CD14-positive monocyte (primary cell): ENCODE measurements at regions not wholly inside any gene's neighbourhood (a gene's known extent, or its start where the extent isn't known, plus 50 kb on each side); places are given as distances from the start of the nearest gene placed in this dataset.

Experiments
- DNase-seq, 3 donors: peaks; one replicate each; pipeline ENCODE4 v3.0.0-alpha.2; 2011 to 2022
- H2AFZ ChIP-seq: 2 replicates; pipeline ENCODE4 v1.6.0; 2012; ENCODE audit warnings: mild to moderate bottlenecking, low read depth, low read length, inconsistent platforms; ENCODE audit not compliant: insufficient read depth, poor library complexity, severe bottlenecking
- H3K27ac ChIP-seq, 2 donors: 1 replicate in 1 of 2; 2 replicates in 1 of 2; pipeline ENCODE4 v1.5.1; 2012 to 2013; ENCODE audit warnings: low read length in 2 of 2, control low read depth in 1 of 2, inconsistent platforms in 1 of 2, low read depth in 1 of 2, mild to moderate bottlenecking in 1 of 2
- H3K27me3 ChIP-seq, 2 donors: one replicate each; pipeline versions ENCODE4 v1.6.0 to v1.6.1; 2011 to 2013; ENCODE audit warnings: low read length in 2 of 2; ENCODE audit not compliant: control insufficient read depth in 2 of 2, insufficient read depth in 2 of 2
- H3K36me3 ChIP-seq, 2 donors: replicated peaks in 1 of 2; 1 replicate in 1 of 2; 2 replicates in 1 of 2; pipeline versions ENCODE4 v1.5.1 to v1.6.1; 2012 to 2013; ENCODE audit warnings: low read length in 2 of 2, control low read depth in 1 of 2, inconsistent platforms in 1 of 2, mild to moderate bottlenecking in 1 of 2; ENCODE audit not compliant: insufficient read depth in 2 of 2, control insufficient read depth in 1 of 2
- H3K4me1 ChIP-seq, 2 donors: 1 replicate in 1 of 2; 2 replicates in 1 of 2; pipeline versions ENCODE4 v1.5.1 to v1.6.1; 2012 to 2013; ENCODE audit warnings: low read length in 2 of 2, control low read depth in 1 of 2, inconsistent platforms in 1 of 2, mild to moderate bottlenecking in 1 of 2, moderate library complexity in 1 of 2; ENCODE audit not compliant: insufficient read depth in 2 of 2, control insufficient read depth in 1 of 2
- H3K4me2 ChIP-seq: replicated peaks from 2 replicates; pipeline ENCODE3; 2012; ENCODE audit warnings: low read length, moderate library complexity, mild to moderate bottlenecking; ENCODE audit not compliant: poor library complexity, severe bottlenecking; ENCODE audit errors: extremely low read depth
- H3K4me3 ChIP-seq, 3 experiments: fragments of 200-600 bp in 1 of 3; sonication (generic) in 1 of 3; replicated peaks in 1 of 3; 1 replicate in 2 of 3; 2 replicates in 1 of 3; pipeline ENCODE4 v1.5.1; 2011 to 2013; ENCODE audit warnings: low read length in 3 of 3, mild to moderate bottlenecking in 3 of 3, control low read depth in 2 of 3, low read depth in 2 of 3, inconsistent platforms in 1 of 3, moderate library complexity in 1 of 3
- H3K79me2 ChIP-seq: 2 replicates; pipeline ENCODE4 v1.6.0; 2012; ENCODE audit warnings: mild to moderate bottlenecking, control low read depth, inconsistent platforms, low read length, moderate library complexity; ENCODE audit not compliant: insufficient read depth
- H3K9ac ChIP-seq: 2 replicates; pipeline ENCODE4 v1.6.0; 2017; ENCODE audit warnings: low read length, mild to moderate bottlenecking; ENCODE audit not compliant: insufficient read depth, poor library complexity, severe bottlenecking
- H3K9me3 ChIP-seq, 2 donors: replicated peaks in 1 of 2; 1 replicate in 1 of 2; 2 replicates in 1 of 2; pipeline versions ENCODE4 v1.5.1 to v1.6.1; 2012 to 2013; ENCODE audit warnings: low read length in 2 of 2, control low read depth in 1 of 2; ENCODE audit not compliant: control insufficient read depth in 1 of 2, insufficient read depth in 1 of 2
- H4K20me1 ChIP-seq: 2 replicates; pipeline ENCODE4 v1.6.0; 2012; ENCODE audit warnings: mild to moderate bottlenecking, low read length, control low read depth, moderate library complexity; ENCODE audit not compliant: insufficient read depth
- H3K27ac Mint-ChIP-seq, 7 donors: one replicate each; pipeline ENCODE4 v1.8.0; 2020; ENCODE audit warnings: mild to moderate bottlenecking in 7 of 7, mixed read lengths in 7 of 7, moderate library complexity in 6 of 7, inconsistent platforms in 2 of 7
- H3K27me3 Mint-ChIP-seq, 3 donors: one replicate each; pipeline ENCODE4 v1.8.0; 2021 to 2022; ENCODE audit warnings: low read depth in 3 of 3, mild to moderate bottlenecking in 3 of 3, mixed read lengths in 3 of 3, moderate library complexity in 3 of 3, inconsistent platforms in 1 of 3
- H3K36me3 Mint-ChIP-seq, 2 donors: one replicate each; pipeline ENCODE4 v1.8.0; 2020; ENCODE audit warnings: mixed read lengths in 2 of 2, inconsistent platforms in 1 of 2, mild to moderate bottlenecking in 1 of 2
- H3K4me1 Mint-ChIP-seq: one replicate; pipeline ENCODE4 v1.8.0; 2020; ENCODE audit warnings: mild to moderate bottlenecking, mixed read lengths
- H3K4me3 Mint-ChIP-seq, 2 donors: one replicate each; pipeline ENCODE4 v1.8.0; 2020; ENCODE audit warnings: mild to moderate bottlenecking in 2 of 2, mixed read lengths in 2 of 2, moderate library complexity in 1 of 2
- H3K9me3 Mint-ChIP-seq, 7 donors: one replicate each; pipeline ENCODE4 v1.8.0; 2020 to 2022; ENCODE audit warnings: mixed read lengths in 7 of 7, mild to moderate bottlenecking in 6 of 7, moderate library complexity in 6 of 7, inconsistent platforms in 2 of 7
- WGBS: methylation state at CpG from one replicate; pipeline ENCODE4 v1.1.5; 2013; ENCODE audit warnings: missing lambda C conversion rate; ENCODE audit not compliant: insufficient coverage; 5-methylcytosine and 5-hydroxymethylcytosine counted together
- intact Hi-C, 2 donors: fragments of 100-400 bp; cut with micrococcal nuclease; formaldehyde crosslinking; loops; one replicate each; pipeline versions ENCODE4 v1.15.0 to v1.15.1; 2023
- TF ChIP-seq, protein P1 (sequence below): fragments of 200-600 bp; IDR thresholded peaks from one replicate; pipeline ENCODE4 v1.8.0; 2022; ENCODE audit warnings: antibody characterized with exemption, mild to moderate bottlenecking

DNA sequence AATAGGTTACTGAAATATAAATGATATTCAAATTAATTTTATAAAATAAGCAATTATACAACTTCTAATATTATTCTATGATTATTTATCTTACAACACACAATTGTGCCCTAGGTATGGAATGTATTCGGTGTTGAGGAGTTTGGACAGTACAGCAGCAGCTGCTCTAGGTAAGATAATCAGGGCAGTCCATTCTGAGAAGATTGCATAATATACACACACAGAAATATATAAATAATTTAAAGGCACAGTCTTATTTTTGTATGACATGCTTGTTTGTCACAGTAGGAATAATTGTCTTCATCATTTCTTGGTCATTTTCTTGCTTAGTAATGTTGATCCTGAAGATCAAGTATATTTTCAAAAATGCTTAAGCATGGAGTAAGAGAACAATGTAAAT, 849.4 kb upstream of the MIR17HG start:
- no CpG with 5 or more reads among the region's 1 CpG for WGBS
- intact Hi-C loops: no loop called here

DNA sequence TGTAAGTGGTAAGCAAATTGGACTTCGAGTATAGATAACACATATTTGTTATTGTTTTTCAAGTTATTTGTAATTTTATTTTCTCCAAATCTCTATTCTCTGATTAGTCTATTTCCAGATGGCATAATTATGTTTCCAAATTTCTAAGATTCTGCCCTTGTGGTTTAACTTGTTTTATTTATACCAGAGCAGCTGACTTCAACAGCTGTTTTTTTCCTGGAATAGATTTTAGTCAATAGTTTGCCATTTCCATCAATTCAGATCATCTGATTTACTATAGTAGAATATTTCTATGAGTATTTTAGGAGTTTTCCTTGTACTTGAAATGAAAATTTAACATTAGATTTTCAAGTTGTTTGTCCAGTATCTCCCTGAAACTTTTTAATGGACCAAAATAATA, 848.7 kb upstream of the MIR17HG start:
- no peak overlapping the region for H3K4me3 ChIP-seq
- no peaks in the 10 kb centered on the region for H3K79me2 ChIP-seq
- no peaks in the 10 kb centered on the region for H3K4me1 ChIP-seq
- no peak overlapping the region for H3K27ac ChIP-seq
- DNase-seq: no peak
- H3K9ac ChIP-seq: no peak overlapping the region
- peaks cover 0 to 2% (median 0%) of the 10 kb centered on the region in 3 donors for H3K27me3 Mint-ChIP-seq
- no peaks in the 10 kb centered on the region for H3K36me3 ChIP-seq
- no peak overlapping the region for H3K4me3 Mint-ChIP-seq
- H3K4me2 ChIP-seq: no peak overlapping the region
- no peak overlapping the region for H2AFZ ChIP-seq
- H3K27me3 ChIP-seq: no peaks in the 10 kb centered on the region
- intact Hi-C loops: no loop called here
- H3K9me3 ChIP-seq: peaks cover 3 to 22% of the 10 kb centered on the region in 2 donors
- no peak overlapping the region for H3K27ac Mint-ChIP-seq
- peaks cover 3 to 18% (median 12%) of the 10 kb centered on the region in 7 donors for H3K9me3 Mint-ChIP-seq
- H4K20me1 ChIP-seq: no peaks in the 10 kb centered on the region
- no CpG with 5 or more reads among the region's 1 CpG for WGBS
- no peaks in the 10 kb centered on the region for H3K36me3 Mint-ChIP-seq
- TF ChIP-seq, protein P1, sequence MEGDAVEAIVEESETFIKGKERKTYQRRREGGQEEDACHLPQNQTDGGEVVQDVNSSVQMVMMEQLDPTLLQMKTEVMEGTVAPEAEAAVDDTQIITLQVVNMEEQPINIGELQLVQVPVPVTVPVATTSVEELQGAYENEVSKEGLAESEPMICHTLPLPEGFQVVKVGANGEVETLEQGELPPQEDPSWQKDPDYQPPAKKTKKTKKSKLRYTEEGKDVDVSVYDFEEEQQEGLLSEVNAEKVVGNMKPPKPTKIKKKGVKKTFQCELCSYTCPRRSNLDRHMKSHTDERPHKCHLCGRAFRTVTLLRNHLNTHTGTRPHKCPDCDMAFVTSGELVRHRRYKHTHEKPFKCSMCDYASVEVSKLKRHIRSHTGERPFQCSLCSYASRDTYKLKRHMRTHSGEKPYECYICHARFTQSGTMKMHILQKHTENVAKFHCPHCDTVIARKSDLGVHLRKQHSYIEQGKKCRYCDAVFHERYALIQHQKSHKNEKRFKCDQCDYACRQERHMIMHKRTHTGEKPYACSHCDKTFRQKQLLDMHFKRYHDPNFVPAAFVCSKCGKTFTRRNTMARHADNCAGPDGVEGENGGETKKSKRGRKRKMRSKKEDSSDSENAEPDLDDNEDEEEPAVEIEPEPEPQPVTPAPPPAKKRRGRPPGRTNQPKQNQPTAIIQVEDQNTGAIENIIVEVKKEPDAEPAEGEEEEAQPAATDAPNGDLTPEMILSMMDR: no peak
- H3K4me1 Mint-ChIP-seq: no peaks in the 10 kb centered on the region

More for the DNA sequence above, 849.4 kb upstream of the MIR17HG start:
- H4K20me1 ChIP-seq: no peaks in the 10 kb centered on the region
- no peaks in the 10 kb centered on the region for H3K36me3 Mint-ChIP-seq
- H3K4me2 ChIP-seq: no peak overlapping the region
- no peak overlapping the region for H3K4me3 ChIP-seq
- DNase-seq: no peak
- no peak overlapping the region for H2AFZ ChIP-seq
- peaks cover 10 to 22% of the 10 kb centered on the region in 2 donors for H3K9me3 ChIP-seq
- H3K27me3 Mint-ChIP-seq: peaks cover 0 to 2% (median 0%) of the 10 kb centered on the region in 3 donors
- TF ChIP-seq, protein P1: no peak
- H3K27me3 ChIP-seq: no peaks in the 10 kb centered on the region
- H3K9ac ChIP-seq: no peak overlapping the region
- H3K4me3 Mint-ChIP-seq: no peak overlapping the region
- peaks cover 3 to 23% (median 15%) of the 10 kb centered on the region in 7 donors for H3K9me3 Mint-ChIP-seq
- H3K79me2 ChIP-seq: no peaks in the 10 kb centered on the region
- H3K4me1 ChIP-seq: no peaks in the 10 kb centered on the region
- H3K4me1 Mint-ChIP-seq: no peaks in the 10 kb centered on the region
- H3K36me3 ChIP-seq: no peaks in the 10 kb centered on the region
- H3K27ac ChIP-seq: no peak overlapping the region
- H3K27ac Mint-ChIP-seq: no peak overlapping the region
